GM10248 (cell line): ENCODE measurements at regions not wholly inside any gene's neighbourhood (a gene's known extent, or its start where the extent isn't known, plus 50 kb on each side); places are given as distances from the start of the nearest gene placed in this dataset.
"Not testable (repeated sequence)": the region's sequence is repeated elsewhere in the genome, so short reads cannot be mapped to it uniquely, and the experiment has no call there.

ENCODE experiments used
- CTCF ChIA-PET: fragments of 300-600 bp; sonication (Branson Sonifier 250); formaldehyde crosslinking; extraction: SDS; loops from one replicate; lab custom pipeline; 2021; ENCODE audit warnings: antibody characterized with exemption; lab: Yijun Ruan, JAX
- POLR2A ChIA-PET: fragments of 350-650 bp; sonication (Branson Sonifier 250); formaldehyde crosslinking; extraction: SDS; loops from one replicate; lab custom pipeline; 2020; ENCODE audit warnings: antibody characterized with exemption; lab: Yijun Ruan, JAX
- DNase-seq: peaks from one replicate; pipeline ENCODE4 v3.0.0; 2012; ENCODE audit errors: extremely low spot score
- TF ChIP-seq, protein P1 (sequence below): IDR thresholded peaks from 2 replicates; pipeline ENCODE4 v1.5.1; 2012; ENCODE audit warnings: mild to moderate bottlenecking, low read depth; ENCODE audit errors: extremely low read depth, missing control alignments, control extremely low read depth

DNA sequence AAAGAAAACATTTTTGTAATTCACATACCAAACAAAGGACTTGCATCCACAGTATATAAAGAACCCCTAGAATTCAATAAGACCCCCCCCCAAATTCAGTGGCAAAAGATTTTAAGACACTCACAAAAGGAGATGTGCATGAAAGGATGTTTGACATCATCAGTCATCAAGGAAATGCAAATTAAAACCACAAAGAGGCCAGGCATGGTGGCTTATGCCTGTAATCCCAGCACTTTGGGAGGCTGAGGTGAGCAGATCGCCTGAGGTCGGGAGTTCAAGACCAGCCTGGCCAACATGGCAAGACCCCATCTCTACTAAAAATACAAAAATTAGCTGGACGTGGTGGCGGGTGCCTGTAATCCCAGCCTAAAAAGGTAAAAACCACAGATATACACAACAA is 61.3 kb downstream of the AIPL1 start:
- DNase-seq, POLR2A ChIA-PET, CTCF ChIA-PET: not testable (repeated sequence)

DNA sequence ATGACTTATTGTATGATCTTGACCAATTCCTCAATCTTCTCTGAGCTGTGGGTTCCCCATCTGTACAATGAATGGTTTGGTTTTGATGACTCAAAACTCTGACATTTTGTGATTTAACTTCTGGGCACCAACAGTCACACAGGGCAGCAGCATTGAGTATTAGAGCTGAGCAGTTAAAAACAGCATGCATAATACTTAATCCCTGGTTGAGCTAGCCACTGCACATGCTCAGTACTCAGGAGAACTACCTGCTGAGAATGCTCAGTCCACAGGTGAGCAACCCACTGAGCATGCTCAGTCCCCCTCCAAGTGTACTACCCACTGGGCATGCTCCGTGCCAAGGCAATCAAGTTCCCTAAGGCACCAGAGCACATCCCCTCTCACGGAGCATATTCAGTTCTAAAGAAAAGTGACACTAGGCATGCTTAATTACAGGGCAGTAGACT is 68.7 kb downstream of the AIPL1 start:
- no peak for DNase-seq
- POLR2A ChIA-PET = no interaction called here
- TF ChIP-seq, protein P1, sequence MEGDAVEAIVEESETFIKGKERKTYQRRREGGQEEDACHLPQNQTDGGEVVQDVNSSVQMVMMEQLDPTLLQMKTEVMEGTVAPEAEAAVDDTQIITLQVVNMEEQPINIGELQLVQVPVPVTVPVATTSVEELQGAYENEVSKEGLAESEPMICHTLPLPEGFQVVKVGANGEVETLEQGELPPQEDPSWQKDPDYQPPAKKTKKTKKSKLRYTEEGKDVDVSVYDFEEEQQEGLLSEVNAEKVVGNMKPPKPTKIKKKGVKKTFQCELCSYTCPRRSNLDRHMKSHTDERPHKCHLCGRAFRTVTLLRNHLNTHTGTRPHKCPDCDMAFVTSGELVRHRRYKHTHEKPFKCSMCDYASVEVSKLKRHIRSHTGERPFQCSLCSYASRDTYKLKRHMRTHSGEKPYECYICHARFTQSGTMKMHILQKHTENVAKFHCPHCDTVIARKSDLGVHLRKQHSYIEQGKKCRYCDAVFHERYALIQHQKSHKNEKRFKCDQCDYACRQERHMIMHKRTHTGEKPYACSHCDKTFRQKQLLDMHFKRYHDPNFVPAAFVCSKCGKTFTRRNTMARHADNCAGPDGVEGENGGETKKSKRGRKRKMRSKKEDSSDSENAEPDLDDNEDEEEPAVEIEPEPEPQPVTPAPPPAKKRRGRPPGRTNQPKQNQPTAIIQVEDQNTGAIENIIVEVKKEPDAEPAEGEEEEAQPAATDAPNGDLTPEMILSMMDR = no peak
- CTCF ChIA-PET = no interaction called here

DNA sequence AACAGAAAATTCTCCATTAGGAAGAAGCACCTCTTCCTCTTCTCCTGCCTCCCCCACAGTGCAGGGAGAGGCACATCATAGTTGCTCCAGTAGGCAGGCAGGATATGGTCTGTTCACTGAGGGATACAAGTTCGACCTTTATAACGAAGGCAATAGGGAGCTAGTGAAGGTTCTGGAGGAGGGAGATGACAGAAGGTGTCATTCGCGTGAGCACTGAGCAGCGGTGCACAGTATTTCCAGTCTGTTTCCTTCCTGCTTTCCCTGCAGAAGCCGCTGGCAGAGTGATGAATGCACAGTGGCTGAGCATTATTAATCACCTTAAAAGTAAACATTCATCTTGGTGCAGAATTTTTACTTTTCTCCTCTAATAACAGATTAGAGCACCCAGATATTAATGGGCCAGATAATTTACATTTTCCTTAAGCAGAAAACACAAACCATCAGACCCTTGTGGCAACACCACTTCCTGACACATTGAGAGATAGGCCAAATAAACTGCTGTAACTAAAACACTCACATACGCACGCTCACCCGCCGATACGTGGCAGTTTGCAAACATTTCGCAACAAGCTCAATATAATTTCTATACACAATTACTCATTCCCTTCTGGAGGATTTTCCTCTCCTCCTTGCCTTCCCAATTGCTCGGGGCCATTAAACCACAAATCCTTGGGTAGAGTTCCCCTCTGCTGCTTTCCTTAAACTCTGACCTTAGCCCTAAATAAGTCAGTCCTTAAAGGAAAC is 69.5 kb downstream of the AIPL1 start:
- CTCF ChIA-PET = no interaction called here
- TF ChIP-seq, protein P1 = no peak
- POLR2A ChIA-PET = no interaction called here
- no peak for DNase-seq

DNA sequence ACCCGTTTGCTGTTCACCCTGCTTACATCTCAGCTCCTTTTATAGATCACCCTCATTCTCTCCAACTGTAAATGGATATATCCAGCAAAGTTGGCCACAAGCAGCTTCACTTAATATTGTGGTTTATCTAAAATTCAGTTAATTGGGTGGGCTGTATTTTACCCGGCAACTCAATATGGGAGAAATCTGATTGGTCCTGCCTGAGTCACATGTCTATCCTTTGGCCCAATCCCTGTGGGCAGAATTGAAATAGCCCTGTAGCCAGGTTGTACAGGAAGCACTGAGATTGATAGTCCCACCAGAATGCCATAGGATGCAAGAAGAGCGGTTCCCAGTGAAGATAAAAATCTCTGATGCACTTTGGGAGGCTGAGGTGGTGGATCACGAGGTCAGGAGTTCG is 73.2 kb downstream of the AIPL1 start:
- ChIA-PET CTCF (no interaction called here), POLR2A (no interaction called here)
- DNase-seq = no peak
- TF ChIP-seq, protein P1 = no peak

DNA sequence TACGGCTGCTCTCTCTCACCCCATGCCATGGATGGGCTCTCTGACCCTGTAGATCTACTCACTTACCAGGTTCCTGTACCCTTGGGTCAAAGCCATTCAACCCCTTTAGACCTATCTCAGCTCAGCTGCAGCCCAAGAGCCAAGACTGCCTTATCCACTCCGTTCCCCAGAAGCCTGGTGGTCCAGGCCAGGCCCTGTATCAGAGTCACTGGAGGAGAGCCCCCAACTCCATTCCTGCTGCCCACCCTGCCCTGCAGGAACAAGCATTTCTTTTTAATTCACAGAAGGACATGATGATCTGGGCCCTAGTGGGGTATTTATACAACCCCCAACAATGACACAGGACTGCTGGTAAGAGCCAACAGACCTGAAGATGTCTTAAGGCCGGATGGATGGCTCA is 76.8 kb downstream of the AIPL1 start:
- POLR2A ChIA-PET = no interaction called here
- CTCF ChIA-PET = no interaction called here
- no peak for DNase-seq
- TF ChIP-seq, protein P1 = no peak

DNA sequence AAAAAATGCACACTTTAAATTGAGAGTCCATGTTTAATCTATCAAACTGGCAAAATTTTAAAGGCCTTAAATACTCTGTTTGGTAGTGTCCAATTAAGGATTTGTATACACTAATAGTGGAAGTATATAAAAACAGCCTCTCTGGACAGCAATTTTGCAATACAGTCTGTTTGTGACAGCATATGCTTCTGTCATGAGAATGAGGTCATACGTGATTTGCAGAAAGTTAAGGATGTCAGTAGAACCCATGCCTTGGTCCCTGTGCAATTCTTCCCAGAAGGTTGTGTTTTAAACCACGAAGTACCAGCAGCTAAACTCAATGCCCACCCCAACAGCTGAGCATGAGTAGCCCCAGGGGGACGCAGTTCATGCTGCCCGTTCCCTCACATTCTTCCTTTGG is 78.4 kb downstream of the AIPL1 start:
- ChIA-PET POLR2A (no interaction called here), CTCF (no interaction called here)
- TF ChIP-seq, protein P1 = no peak
- DNase-seq = no peak

DNA sequence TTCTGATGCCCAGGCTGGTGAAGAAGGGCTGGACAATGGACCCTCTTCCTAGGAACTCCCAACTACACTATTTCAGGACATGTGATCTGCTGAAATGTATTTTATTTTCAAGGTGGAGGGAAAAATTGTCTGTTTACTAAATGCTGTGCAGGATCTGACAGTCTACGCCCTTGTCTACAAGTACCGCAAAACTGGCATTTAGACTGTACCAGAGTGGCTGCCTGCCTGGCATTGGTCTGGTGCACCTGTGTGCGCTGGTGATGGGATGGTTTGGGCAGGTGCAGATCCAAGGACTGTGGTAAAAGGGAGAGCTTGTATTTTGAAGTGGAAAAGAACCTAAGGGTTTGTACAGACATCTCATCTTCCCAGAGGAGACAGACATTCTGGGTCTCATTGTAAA is 79.7 kb downstream of the AIPL1 start:
- TF ChIP-seq, protein P1 = no peak
- ChIA-PET CTCF (no interaction called here), POLR2A (no interaction called here)
- DNase-seq = no peak
